GM18508 (cell line): ENCODE measurements at regions not wholly inside any gene's neighbourhood (a gene's known extent, or its start where the extent isn't known, plus 50 kb on each side); places are given as distances from the start of the nearest gene placed in this dataset.
A peak's percentile ranks its signal among the peaks of the same experiment; 100 is the strongest.

Experiments used
- ATAC-seq: cut with Tn5 transposase; IDR thresholded peaks from one replicate; pipeline ENCODE4 v1.9.1; 2021; ENCODE audit warnings: moderate number of reproducible peaks; ENCODE audit not compliant: insufficient read depth, unreplicated experiment

DNA sequence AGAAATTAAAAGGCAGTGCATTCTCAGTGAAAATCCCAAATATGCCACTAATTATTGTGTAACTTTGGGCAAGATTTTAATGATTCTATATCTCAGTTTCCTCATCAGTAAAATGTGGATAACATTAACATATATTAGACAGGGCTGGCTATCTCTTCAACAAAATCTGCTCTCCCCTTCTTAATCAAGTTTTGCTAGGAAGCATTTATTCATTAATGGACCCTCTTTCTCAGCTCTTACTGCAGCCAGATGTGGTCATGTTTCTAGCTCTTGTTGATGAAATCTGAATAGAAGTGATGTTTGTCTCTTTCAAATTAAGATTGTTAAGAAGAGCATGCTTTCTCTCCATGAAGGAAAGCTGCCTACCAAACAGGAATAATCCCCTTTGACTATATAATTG, 84.4 kb upstream of the PPFIA2 start:
- no peak for ATAC-seq

GRCh38 chr12:81835783-81836182, 76.6 kb upstream of the PPFIA2 start:
- ATAC-seq: no peak

DNA sequence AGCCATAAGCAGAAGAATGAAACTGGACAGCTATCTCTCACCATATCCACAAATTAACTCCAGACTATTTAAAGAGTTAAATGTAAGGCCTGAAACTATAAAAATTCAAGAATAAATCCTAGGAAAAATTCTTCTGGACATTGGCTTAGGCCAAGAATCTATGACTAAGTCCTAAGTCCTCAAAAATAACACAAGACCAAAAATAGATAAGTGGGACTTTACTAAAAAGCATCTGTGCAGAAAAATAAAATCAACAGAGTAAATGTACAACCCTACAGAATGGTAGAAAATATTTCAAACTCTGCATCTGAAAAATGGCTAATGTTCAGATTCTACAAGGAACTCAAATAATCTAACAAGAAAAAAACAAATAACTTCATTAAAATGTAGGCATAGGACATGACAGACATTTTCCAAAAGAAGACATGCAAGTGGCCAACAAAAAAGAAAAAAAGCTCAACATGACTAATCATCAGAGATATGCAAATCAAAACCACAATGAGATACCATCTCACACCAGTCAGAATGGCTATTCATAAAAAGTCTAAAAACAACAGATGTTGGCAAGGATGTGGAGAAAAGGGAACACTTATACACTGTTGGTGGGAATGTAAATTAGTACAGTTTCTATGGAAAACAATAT, 61.0 kb upstream of the PPFIA2 start:
- no peak for ATAC-seq

DNA sequence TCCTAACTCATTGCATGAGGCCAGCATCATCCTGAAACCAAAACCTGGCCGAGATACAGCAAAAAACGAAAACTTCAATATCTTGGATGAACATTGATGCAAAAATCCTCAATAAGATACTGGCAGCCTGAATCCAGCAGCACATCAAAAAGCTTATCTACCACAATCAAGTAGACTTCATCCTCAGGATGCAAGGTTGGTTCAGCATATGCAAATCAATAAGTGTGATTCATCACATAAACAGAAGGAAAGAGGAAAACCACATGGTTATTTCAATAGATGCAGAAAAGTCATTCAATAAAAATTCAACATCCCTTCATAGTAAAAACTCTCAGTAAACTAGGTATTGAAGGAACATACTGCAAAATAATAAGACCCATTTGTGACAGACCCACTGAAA, 56.5 kb upstream of the PPFIA2 start:
- ATAC-seq: no peak

DNA sequence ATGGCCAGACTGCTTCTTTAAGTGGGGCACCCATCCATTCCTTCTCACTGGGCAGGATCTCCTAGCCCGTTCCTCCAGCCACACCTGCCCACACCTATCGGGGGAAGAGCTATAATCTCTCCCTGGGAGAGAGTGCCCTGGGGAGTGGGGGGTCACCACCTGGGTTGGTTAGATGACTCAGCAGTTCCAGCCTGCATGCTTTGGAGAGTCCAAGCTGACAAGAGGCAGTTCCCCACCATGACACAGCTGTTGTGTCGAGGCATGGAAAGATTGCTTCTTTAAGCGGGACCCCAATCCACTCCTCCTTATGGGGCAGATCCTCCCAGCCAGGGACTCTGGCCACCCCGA, 52.6 kb upstream of the PPFIA2 start:
- no peak for ATAC-seq

GRCh38 chr12:81811061-81811777, 52.1 kb upstream of the PPFIA2 start:
- no peak for ATAC-seq

GRCh38 chr12:81809829-81810595, 50.9 kb upstream of the PPFIA2 start:
- ATAC-seq: peak; percentile 90

DNA sequence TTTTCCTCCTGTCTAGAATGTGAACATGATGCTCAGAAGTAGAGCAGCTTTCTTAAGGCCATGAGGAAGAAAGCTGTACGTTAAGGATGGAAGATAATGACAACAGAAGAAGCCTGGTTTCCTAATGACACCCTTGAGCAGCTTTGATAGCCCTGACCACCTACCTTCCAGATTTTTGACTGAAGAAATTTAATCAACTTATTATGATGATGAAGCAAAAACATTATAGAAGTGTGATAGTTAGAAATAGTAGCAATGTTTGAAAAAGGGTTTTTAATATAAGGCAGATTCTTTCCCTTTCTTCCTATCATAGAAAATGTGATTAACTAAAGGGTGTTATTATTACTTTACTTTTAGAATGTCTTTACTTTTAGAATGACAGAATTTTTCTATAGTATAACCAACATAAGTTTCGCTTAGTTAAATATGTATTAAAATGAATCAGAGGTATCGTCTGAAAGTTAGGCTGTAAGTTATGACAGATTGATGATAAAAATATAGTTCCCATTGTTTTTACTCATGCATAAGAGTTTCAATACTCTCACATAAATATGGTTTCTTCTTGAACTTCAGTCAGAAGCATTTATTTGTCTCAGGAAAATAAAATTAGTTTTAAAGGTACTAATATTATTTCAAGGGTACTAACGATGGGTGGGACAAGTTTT, 50.1 kb upstream of the PPFIA2 start:
- ATAC-seq: no peak
